ENCODE measurements at regions not wholly inside any gene's neighbourhood (a gene's known extent, or its start where the extent isn't known, plus 50 kb on each side); places are given as distances from the start of the nearest gene placed in this dataset.
"Not testable (repeated sequence)": the region's sequence is repeated elsewhere in the genome, so short reads cannot be mapped to it uniquely, and the experiment has no call there.

DNA sequence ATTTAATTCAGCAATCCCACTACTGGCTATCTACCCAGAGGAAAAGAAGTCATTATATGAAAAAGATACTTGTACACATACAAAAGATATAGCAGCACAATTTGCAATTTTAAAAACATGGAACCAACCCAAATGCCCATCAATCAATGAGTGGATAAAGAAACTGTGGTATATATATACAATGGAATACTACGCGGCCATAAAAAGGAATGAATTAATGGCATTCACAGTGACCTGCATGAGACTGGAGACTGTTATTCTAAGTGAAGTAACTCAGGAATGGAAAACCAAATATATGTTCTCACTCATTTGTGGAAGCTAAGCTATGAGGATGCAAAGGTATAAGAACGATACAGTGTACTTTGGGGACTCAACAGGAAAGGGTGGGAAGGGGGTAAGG, 102.8 kb upstream of the KCNMA1 start:
- not testable (repeated sequence) for DNase-seq

DNA sequence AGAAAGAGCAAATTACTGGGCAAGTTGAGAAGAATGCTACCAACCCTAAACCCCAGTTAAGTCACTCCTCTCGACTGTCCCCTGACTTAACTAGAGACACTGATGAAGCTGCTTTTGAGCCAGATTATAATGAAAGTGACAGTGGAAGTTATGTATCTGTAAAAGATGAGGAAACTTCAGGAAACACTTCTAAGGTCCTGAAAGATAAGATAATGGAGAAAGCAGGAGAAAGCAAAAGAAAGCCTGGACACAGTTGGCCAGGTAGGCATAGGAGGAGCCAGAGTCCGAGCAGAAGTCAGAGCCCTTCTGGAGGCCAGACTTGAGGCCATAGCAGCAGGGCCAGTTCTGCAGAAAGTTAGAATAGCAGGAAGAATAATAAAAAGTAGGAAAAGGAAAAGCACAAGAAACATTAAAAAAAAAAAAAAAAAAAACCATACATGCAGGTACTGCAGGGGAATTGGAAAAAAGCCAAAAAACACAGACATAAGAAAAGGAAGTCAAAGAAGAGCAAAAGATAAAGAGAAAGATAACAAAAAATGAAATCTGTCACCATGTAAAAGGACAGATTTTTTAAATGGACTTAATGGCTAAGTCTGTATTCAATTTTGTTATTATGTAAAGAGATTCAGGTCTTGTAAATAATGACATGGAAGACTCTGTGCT, 101.0 kb upstream of the KCNMA1 start:
- peak; percentile 29 for DNase-seq

DNA sequence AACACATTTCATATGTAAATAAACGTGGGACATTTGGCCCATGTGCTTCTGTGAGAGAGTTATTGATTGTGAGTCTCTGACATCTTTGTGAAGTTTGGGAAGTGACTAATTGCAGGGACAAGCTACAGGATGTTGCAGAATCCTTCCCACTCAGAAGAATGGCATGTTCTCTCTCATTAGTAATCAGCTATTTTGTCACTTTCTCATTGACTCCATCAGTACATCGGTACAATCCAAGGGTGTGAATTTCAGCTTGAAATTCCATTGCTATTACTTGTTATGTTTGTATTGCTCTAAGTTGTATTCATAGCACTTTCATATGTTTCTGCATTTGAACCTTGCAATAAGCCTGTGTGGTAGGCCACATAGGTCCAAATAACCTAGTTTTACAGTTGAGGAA, 100.0 kb upstream of the KCNMA1 start:
- DNase-seq = no peak

DNA sequence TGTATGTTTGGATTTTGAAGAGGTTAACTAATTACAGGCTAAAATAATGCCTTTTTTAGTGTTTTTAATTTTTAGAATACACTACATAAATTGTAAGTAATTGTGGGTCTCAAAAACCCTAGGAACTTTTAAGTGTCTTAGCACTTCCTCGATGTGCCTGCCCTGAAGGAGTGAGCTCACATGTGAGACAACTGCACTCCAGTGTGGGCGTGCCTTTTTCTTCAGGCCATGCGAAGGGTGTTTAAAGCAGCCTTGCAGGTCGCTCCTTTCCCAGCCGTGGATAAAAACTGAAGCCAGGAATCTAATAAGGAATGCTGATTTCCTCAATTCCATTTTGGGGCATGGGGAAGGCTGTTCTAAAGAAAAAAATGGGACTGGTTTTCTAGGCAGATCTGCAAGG, 97.5 kb upstream of the KCNMA1 start:
- not testable (repeated sequence) for DNase-seq

DNA sequence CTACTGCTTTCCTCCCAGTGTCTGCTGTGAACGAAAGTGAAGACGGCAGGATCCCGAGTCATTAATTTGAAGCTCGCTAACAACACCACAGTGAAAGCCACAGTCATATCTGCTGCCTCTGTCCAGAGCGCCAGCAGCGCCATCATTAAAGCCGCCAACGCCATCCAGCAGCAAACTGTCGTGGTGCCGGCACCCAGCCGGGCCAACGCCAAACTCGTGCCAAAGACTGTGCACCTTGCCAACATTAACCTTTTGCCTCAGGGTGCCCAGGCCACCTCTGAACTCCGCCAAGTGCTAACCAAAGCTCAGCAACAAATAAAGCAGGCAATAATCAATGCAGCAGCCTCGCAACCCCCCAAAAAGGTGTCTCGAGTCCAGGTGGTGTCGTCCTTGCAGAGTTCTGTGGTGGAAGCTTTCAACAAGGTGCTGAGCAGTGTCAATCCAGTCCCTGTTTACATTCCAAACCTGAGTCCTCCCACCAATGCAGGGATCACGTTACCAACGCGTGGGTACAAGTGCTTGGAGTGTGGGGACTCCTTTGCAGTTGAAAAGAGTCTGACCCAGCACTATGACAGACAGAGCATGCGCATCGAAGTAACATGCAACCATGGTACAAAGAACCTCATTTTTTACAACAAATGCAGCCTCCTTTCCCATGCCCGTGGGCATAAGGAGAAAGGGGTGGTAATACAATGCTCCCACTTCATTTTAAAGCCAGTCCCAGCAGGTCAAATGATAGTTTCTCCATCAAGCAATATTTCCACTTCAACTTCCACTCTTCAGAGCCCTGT, 94.8 kb upstream of the KCNMA1 start:
- DNase-seq = no peak

- DNase-seq = no peak
Observed at GRCh38 chr10:77727481-77727880, 89.9 kb upstream of the KCNMA1 start.

- DNase-seq = peak; percentile 27
Observed at GRCh38 chr10:77726732-77727131, 89.1 kb upstream of the KCNMA1 start.

GRCh38 chr10:77726301-77726700, 88.7 kb upstream of the KCNMA1 start:
- DNase-seq = no peak

GRCh38 chr10:77724820-77725219, 87.2 kb upstream of the KCNMA1 start:
- no peak for DNase-seq

DNA sequence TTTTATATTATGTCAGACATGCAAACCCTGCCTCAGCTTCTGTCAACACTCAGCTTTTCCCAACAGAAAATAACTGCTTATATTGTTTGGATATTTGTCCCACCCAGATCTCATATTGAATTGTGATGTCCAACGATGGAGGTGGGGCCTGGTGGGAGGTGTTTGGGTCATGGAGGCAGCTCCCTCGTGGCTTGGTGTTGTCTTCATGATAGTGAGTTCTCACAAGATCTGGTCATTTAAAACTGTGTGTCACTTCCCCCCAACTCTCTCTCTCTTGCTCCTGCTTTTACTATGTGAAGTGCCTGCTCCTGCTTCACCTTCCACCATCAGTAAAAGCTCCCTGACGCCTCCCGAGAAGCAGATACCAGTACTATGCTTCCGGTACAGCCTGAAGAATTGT, 85.8 kb upstream of the KCNMA1 start:
- no peak for DNase-seq

DNA sequence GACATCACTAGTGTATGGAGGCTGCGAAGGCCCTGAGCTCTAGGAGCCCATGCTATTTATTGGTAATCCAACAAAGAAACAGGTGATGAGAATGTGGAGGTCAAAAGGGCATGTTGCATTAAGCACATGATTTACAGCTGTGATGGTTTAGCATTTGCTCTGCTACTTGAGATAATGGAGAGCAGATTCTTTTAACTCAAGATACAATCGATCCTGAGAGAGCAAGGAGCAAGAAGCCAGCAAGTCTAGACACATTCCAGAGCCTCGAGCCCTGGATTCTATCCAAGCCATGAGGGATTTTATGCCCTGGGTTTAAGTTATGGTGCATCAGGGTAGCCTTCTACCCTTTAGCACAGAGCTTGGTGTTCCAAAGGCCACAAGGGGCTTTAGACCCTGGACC, 85.3 kb upstream of the KCNMA1 start:
- not testable (repeated sequence) for DNase-seq

- DNase-seq = no peak
Observed at GRCh38 chr10:77721815-77722214, 84.2 kb upstream of the KCNMA1 start.

DNA sequence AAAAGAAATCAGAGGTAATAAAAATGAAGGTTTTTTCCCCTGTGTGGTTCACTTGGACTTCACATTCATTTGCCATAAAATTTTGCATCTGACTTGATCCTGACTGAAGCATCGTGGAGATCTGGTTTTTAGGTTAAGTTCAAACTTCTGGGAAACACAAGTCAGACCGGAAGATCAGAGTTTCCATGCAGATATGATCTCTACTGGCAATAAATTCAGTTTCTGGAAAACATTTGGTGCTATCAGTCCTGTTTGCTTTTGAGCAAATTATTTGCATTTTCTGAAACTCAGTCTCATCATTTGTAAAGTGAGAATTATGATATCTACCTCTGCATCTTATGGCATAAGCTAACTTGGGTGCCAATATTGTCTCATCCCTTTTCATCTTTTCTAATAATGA, 81.3 kb upstream of the KCNMA1 start:
- DNase-seq = no peak

DNA sequence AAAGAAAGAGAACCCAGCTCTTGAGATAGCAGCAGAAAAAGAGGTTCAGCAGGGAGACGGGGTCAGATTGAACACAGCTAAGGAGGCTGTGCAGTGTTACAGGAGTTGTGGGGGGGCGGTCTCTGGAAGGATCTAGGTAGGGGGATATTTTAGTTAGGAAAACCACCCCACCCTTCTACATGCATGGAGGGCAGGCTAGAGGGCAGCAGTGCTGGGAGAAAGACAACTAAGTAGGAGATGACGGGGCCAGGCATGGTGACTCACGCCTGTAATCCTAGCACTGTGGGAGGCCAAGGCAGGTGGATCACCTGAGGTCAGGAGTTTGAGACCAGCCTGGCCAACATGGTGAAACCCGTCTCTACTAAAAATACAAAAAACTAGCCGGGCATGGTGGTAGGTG, 80.7 kb upstream of the KCNMA1 start:
- not testable (repeated sequence) for DNase-seq

DNA sequence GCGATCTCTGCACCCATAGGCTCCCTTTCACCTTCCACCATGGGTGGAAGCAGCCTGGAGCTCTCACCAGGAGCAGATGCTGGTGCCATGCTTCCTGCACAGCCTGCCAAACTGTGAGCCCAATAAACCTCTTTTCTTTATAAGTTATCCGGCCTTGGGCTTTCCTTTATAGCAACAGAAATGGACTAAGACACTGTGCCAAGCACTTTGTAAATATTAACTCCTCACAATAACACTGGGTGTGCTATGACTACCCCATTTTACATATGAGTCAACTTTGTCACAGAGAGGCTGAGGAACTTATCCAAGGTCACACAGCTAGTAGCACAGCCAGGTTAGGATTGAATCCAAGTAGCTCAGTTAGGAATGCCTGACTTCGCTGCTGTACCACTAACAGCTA, 79.7 kb upstream of the KCNMA1 start:
- DNase-seq = no peak

GRCh38 chr10:77716458-77717317, 79.1 kb upstream of the KCNMA1 start:
- no peak for DNase-seq

- DNase-seq = no peak
Observed at GRCh38 chr10:77715536-77715935, 77.9 kb upstream of the KCNMA1 start.

- DNase-seq = peak; percentile 44
Observed at GRCh38 chr10:77715088-77715487, 77.5 kb upstream of the KCNMA1 start.

DNA sequence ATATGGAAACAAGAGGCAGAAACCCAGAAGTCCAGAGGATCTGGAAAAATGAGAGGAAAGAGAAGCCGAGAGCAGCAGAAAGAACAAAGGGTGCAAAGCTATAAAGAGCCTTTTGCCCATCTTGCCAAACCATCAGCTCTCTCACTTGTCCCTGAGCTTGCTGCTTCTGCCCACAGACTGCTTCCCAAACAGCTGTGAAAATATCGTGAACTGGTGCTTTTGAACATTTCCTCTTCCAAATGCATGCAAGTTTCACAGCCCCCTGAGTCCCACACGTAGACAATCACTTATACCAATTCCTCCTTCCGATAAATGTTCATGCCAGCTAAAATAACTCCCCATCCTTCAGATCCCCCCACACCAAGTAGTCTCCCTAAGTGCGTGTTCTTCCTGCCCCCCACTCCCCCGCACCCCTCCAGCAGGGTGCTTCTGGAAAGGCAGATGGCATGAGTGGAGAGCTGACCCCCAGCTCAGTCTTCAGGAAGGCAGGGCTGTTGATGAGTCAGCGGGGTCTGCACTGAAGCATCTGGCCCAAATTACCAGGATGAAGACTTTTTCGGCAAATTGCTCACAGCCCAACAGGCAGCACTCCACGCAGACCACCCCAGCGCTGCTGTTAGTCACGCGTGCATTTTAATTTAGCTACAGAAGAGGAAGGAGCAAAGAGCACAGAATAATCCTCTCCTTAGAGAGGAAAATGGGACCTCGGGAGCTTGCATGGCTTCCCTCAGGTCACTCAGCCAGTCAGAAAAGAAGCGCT, 76.1 kb upstream of the KCNMA1 start:
- no peak for DNase-seq

- DNase-seq = no peak
Observed at GRCh38 chr10:77712207-77712606, 74.6 kb upstream of the KCNMA1 start.

DNA sequence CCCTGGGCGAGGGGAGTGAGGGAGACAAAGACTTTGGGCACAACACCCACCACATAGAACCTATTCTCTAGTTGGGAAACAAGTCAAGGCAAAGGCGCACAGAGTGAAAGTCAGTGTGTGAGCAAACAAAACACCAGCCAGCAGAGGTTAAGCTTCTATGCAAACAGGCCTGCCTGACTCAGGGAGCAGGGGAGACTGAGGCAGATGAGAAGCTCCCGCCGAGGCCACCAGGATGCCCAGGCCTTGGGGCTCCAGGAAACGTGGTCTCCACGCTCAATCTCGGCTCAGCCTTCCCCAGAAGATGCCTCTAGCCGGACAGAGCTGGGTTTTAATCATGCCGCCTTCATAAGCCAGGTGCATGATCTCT, 74.1 kb upstream of the KCNMA1 start:
- DNase-seq = no peak

- peak; percentile 85 for DNase-seq
Observed at GRCh38 chr10:77710759-77711682, 73.4 kb upstream of the KCNMA1 start.
